Fibroblast of lung (primary cell): ENCODE measurements at regions not wholly inside any gene's neighbourhood (a gene's known extent, or its start where the extent isn't known, plus 50 kb on each side); places are given as distances from the start of the nearest gene placed in this dataset.

ENCODE experiments used
- CTCF ChIP-seq, 2 donors: IDR thresholded peaks in 1 of 2; conservative IDR thresholded peaks in 1 of 2; 1 replicate in 1 of 2; 2 replicates in 1 of 2; pipeline ENCODE4 v1.5.1; 2011 to 2012; ENCODE audit warnings: low read length in 2 of 2, control low read depth in 1 of 2, inconsistent platforms in 1 of 2, low read depth in 1 of 2, mild to moderate bottlenecking in 1 of 2
- EZH2 ChIP-seq: IDR thresholded peaks from 2 replicates; pipeline ENCODE4 v1.5.1; 2012; ENCODE audit warnings: low read length, control low read depth, mild to moderate bottlenecking; ENCODE audit errors: missing control alignments

GRCh38 chr21:17370916-17371315 is 141.9 kb upstream of the CXADR start:
- TF ChIP-seq EZH2 = no peak
- no peak for TF ChIP-seq CTCF (conservative IDR thresholded peaks at IDR 0.05 in 1 of 2, IDR thresholded peaks at IDR 0.05 in 1 of 2; ENCODE audit: low read depth in 1 of 2, low read length in 2 of 2)
